ENCODE measurements at regions not wholly inside any gene's neighbourhood (a gene's known extent, or its start where the extent isn't known, plus 50 kb on each side); places are given as distances from the start of the nearest gene placed in this dataset.

DNA sequence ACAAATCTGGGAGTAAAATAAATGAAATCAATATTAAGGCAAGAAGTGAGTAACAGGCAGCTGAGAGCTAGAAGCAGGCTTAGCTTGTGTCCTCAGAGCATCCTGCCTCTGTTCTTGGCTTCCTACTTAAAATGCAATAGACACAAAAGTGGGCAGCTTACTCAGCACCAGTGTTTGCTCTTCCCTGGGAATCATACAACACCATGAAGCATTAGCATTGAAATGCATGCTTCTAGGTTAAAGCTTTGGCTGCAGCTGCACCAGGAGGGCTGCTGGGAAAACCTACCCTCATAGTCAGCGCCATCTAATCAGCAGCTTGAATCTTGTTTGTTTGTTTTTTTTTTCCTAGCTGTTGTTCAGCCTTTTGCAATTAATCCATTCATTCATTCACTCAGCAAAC lies 104.2 kb upstream of the VWC2 start:
- no peak overlapping the region for H3K27ac Mint-ChIP-seq (ENCODE audit: unreplicated experiment)
- Histone ChIP-seq H3K4me1 (ENCODE audit: insufficient read depth, low read length) (no peaks in the 10 kb centered on the region), H3K79me2 (ENCODE audit: insufficient read depth, low read length) (no peaks in the 10 kb centered on the region), H3K4me2 (ENCODE audit: low read length) (no peak overlapping the region), H3K4me3 (ENCODE audit: insufficient read depth, low read depth, low read length) (no peak overlapping the region), H3K27ac (ENCODE audit: low read depth, low read length) (no peak overlapping the region), H2AFZ (ENCODE audit: low read depth, low read length) (no peak overlapping the region), H3K9ac (ENCODE audit: low read length) (no peak overlapping the region), H3K27me3 (ENCODE audit: insufficient read depth, low read length) (no peaks in the 10 kb centered on the region), H4K20me1 (ENCODE audit: insufficient read depth, low read length) (no peaks in the 10 kb centered on the region), H3K36me3 (ENCODE audit: insufficient read depth, low read length) (no peaks in the 10 kb centered on the region), H3K9me3 (ENCODE audit: insufficient read depth, low read depth, low read length) (peaks cover 5% of the 10 kb centered on the region)
- H3K4me3 Mint-ChIP-seq (ENCODE audit: unreplicated experiment), result no peak overlapping the region
- H3K4me1 Mint-ChIP-seq (ENCODE audit: low read depth, unreplicated experiment), result peaks cover 8% of the 10 kb centered on the region
- no peak for FAIRE-seq
- no peak for DNase-seq (ENCODE audit: low read depth)
- no peak for TF ChIP-seq EZH2 (IDR thresholded peaks at IDR 0.05; ENCODE audit: insufficient read depth, low read length)
- TF ChIP-seq, protein P1, sequence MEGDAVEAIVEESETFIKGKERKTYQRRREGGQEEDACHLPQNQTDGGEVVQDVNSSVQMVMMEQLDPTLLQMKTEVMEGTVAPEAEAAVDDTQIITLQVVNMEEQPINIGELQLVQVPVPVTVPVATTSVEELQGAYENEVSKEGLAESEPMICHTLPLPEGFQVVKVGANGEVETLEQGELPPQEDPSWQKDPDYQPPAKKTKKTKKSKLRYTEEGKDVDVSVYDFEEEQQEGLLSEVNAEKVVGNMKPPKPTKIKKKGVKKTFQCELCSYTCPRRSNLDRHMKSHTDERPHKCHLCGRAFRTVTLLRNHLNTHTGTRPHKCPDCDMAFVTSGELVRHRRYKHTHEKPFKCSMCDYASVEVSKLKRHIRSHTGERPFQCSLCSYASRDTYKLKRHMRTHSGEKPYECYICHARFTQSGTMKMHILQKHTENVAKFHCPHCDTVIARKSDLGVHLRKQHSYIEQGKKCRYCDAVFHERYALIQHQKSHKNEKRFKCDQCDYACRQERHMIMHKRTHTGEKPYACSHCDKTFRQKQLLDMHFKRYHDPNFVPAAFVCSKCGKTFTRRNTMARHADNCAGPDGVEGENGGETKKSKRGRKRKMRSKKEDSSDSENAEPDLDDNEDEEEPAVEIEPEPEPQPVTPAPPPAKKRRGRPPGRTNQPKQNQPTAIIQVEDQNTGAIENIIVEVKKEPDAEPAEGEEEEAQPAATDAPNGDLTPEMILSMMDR (IDR thresholded peaks at IDR 0.05; ENCODE audit: insufficient read depth, low read depth, low read length), result no peak
- no peaks in the 10 kb centered on the region for H3K36me3 Mint-ChIP-seq (ENCODE audit: low read depth, unreplicated experiment)
- peaks cover 20% of the 10 kb centered on the region for H3K9me3 Mint-ChIP-seq (ENCODE audit: unreplicated experiment)
- no peaks in the 10 kb centered on the region for H3K27me3 Mint-ChIP-seq (ENCODE audit: low read depth, unreplicated experiment)

DNA sequence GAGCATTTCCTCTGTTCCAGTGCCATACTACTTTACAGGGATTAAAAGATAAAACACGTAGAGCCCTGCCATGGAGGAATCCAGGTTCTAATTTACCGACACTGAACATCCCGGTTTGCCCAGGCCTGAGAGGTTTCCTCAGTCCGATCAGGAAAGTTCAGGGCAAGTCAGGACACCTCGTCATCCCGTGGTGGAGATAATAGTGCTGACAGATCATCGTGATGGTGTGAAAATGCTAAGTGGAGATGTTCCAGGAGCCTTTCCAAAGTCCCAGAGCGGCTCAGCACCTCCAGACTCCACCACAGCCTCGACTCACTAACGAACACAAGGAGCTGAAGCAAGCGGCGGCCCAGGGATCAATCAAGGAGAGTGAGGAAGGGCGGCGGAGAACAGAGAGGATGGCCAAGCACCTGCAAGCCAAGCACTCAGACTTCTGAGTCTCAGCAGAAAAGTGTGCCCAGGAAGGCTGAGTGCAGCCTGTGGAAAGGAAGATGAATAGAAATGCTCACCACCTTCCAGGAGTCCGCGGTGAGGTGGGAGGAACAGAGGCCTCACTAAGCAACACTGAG lies 103.7 kb upstream of the VWC2 start:
- peaks cover 20% of the 10 kb centered on the region for H3K9me3 Mint-ChIP-seq (ENCODE audit: unreplicated experiment)
- TF ChIP-seq EZH2 (IDR thresholded peaks at IDR 0.05; ENCODE audit: insufficient read depth, low read length), result no peak
- TF ChIP-seq, protein P1 (IDR thresholded peaks at IDR 0.05; ENCODE audit: insufficient read depth, low read depth, low read length), result no peak
- no peak for FAIRE-seq

DNA sequence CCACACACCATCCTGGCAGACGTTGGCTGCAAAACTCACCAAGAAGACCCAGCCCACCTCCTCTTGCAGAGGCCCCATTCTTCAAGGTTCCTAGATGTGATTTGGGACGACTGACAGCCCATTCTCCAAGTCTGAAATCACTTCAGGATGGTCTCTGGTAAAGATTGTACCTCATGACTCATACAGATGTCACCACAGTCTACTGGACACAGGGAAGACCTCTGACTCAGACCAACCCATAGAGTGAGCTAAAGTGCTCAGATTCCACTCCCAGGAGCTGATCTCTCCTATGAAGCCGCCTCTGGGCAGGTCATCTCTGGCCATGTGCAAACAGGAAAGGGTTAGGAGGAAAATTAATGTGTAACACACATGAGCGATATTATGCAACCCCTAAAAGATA lies 102.4 kb upstream of the VWC2 start:
- TF ChIP-seq, protein P1 (IDR thresholded peaks at IDR 0.05; ENCODE audit: insufficient read depth, low read depth, low read length), result no peak
- TF ChIP-seq EZH2 (IDR thresholded peaks at IDR 0.05; ENCODE audit: insufficient read depth, low read length), result no peak
- H3K4me2 ChIP-seq (ENCODE audit: low read length), result no peak overlapping the region
- no peaks in the 10 kb centered on the region for H4K20me1 ChIP-seq (ENCODE audit: insufficient read depth, low read length)
- DNase-seq (ENCODE audit: low read depth) (no peak), FAIRE-seq (no peak)
- no peaks in the 10 kb centered on the region for H3K27me3 ChIP-seq (ENCODE audit: insufficient read depth, low read length)
- H3K79me2 ChIP-seq (ENCODE audit: insufficient read depth, low read length), result no peaks in the 10 kb centered on the region
- H3K4me1 ChIP-seq (ENCODE audit: insufficient read depth, low read length), result no peaks in the 10 kb centered on the region
- H3K4me1 Mint-ChIP-seq (ENCODE audit: low read depth, unreplicated experiment), result peaks cover 8% of the 10 kb centered on the region
- no peak overlapping the region for H3K27ac Mint-ChIP-seq (ENCODE audit: unreplicated experiment)
- H3K9me3 ChIP-seq (ENCODE audit: insufficient read depth, low read depth, low read length), result peaks cover 5% of the 10 kb centered on the region
- no peak overlapping the region for H3K9ac ChIP-seq (ENCODE audit: low read length)
- H3K9me3 Mint-ChIP-seq (ENCODE audit: unreplicated experiment), result peaks cover 14% of the 10 kb centered on the region
- no peak overlapping the region for H3K4me3 ChIP-seq (ENCODE audit: insufficient read depth, low read depth, low read length)
- no peaks in the 10 kb centered on the region for H3K36me3 ChIP-seq (ENCODE audit: insufficient read depth, low read length)
- no peak overlapping the region for H2AFZ ChIP-seq (ENCODE audit: low read depth, low read length)
- no peaks in the 10 kb centered on the region for H3K36me3 Mint-ChIP-seq (ENCODE audit: low read depth, unreplicated experiment)
- H3K4me3 Mint-ChIP-seq (ENCODE audit: unreplicated experiment), result no peak overlapping the region
- no peaks in the 10 kb centered on the region for H3K27me3 Mint-ChIP-seq (ENCODE audit: low read depth, unreplicated experiment)
- no peak overlapping the region for H3K27ac ChIP-seq (ENCODE audit: low read depth, low read length)

More for the DNA sequence above, 103.7 kb upstream of the VWC2 start:
- Histone ChIP-seq H3K4me1 (ENCODE audit: insufficient read depth, low read length) (no peaks in the 10 kb centered on the region), H3K27me3 (ENCODE audit: insufficient read depth, low read length) (no peaks in the 10 kb centered on the region), H3K4me3 (ENCODE audit: insufficient read depth, low read depth, low read length) (no peak overlapping the region), H3K79me2 (ENCODE audit: insufficient read depth, low read length) (no peaks in the 10 kb centered on the region), H3K27ac (ENCODE audit: low read depth, low read length) (no peak overlapping the region), H2AFZ (ENCODE audit: low read depth, low read length) (no peak overlapping the region), H3K9me3 (ENCODE audit: insufficient read depth, low read depth, low read length) (peaks cover 5% of the 10 kb centered on the region), H3K36me3 (ENCODE audit: insufficient read depth, low read length) (no peaks in the 10 kb centered on the region), H3K9ac (ENCODE audit: low read length) (no peak overlapping the region), H3K4me2 (ENCODE audit: low read length) (no peak overlapping the region), H4K20me1 (ENCODE audit: insufficient read depth, low read length) (no peaks in the 10 kb centered on the region)
- DNase-seq (ENCODE audit: low read depth), result no peak
- Mint-ChIP-seq H3K27ac (ENCODE audit: unreplicated experiment) (no peak overlapping the region), H3K4me1 (ENCODE audit: low read depth, unreplicated experiment) (peaks cover 8% of the 10 kb centered on the region), H3K27me3 (ENCODE audit: low read depth, unreplicated experiment) (no peaks in the 10 kb centered on the region), H3K4me3 (ENCODE audit: unreplicated experiment) (no peak overlapping the region), H3K36me3 (ENCODE audit: low read depth, unreplicated experiment) (no peaks in the 10 kb centered on the region)

Measured in astrocyte (in vitro differentiated cells and primary cell).